Aorta (tissue), 5 donors: ENCODE measurements at regions not wholly inside any gene's neighbourhood (a gene's known extent, or its start where the extent isn't known, plus 50 kb on each side); places are given as distances from the start of the nearest gene placed in this dataset.

ENCODE experiments used
- ATAC-seq: fragments of 200-7000 bp; cut with Tn5 transposase; one replicate; pipeline ENCODE4 v1.9.1; 2022; ENCODE audit warnings: moderate library complexity; ENCODE audit not compliant: low FRiP score
- DNase-seq, 2 donors: peaks; one replicate each; pipeline ENCODE4 v3.0.0-alpha.2; 2020
- H3K27ac ChIP-seq, 2 donors: one replicate each; pipeline ENCODE4 v1.5.1; 2013; ENCODE audit warnings: low read length in 2 of 2, mild to moderate bottlenecking in 2 of 2, moderate library complexity in 2 of 2, control low read depth in 1 of 2, inconsistent platforms in 1 of 2, low read depth in 1 of 2
- H3K27me3 ChIP-seq, 2 donors: one replicate each; pipeline ENCODE4 v1.6.1; 2013; ENCODE audit warnings: control low read depth in 1 of 2, low read length in 1 of 2, mild to moderate bottlenecking in 1 of 2, moderate library complexity in 1 of 2; ENCODE audit not compliant: insufficient read depth in 2 of 2, control insufficient read depth in 1 of 2
- H3K36me3 ChIP-seq, 2 donors: one replicate each; pipeline ENCODE4 v1.6.1; 2013; ENCODE audit warnings: control low read depth in 1 of 2, low read length in 1 of 2, mild to moderate bottlenecking in 1 of 2; ENCODE audit not compliant: insufficient read depth in 2 of 2, control insufficient read depth in 1 of 2
- H3K4me1 ChIP-seq, 2 donors: one replicate each; pipeline ENCODE4 v1.6.1; 2013; ENCODE audit warnings: low read length in 2 of 2, control low read depth in 1 of 2, mild to moderate bottlenecking in 1 of 2, moderate library complexity in 1 of 2; ENCODE audit not compliant: insufficient read depth in 2 of 2, control insufficient read depth in 1 of 2
- H3K4me3 ChIP-seq, 2 donors: one replicate each; pipeline ENCODE4 v1.5.1; 2013; ENCODE audit warnings: low read length in 2 of 2, control low read depth in 1 of 2, mild to moderate bottlenecking in 1 of 2
- H3K9me3 ChIP-seq: one replicate; pipeline ENCODE4 v1.6.1; 2013; ENCODE audit warnings: mild to moderate bottlenecking, low read length; ENCODE audit not compliant: control insufficient read depth
- WGBS, 2 donors: extraction: QIAGEN DNeasy Blood & Tissue Kit; methylation state at CpG; one replicate each; pipeline ENCODE4 v1.1.7; 2013; 5-methylcytosine and 5-hydroxymethylcytosine counted together
- intact Hi-C, 2 donors: fragments of 100-400 bp; cut with DNase I; formaldehyde crosslinking; loops; one replicate each; pipeline versions ENCODE4 v1.14.2 to v1.15.0; 2022
- donor health status: healthy with polysubstance abuse.
- donor health status: Bipolar disorder and iron deficiency.
- donor health status: DM: no; HTN: no; CAD: no.
- donor health status: DM: no; HTN: no; CAD: no.
- donor health status: DM: yes; HTN: yes; CAD: no.

GRCh38 chr18:64409511-64409910 lies 260.6 kb upstream of the LINC00305 start:
- Histone ChIP-seq H3K27me3 (no peaks in the 10 kb centered on the region), H3K9me3 (no peaks in the 10 kb centered on the region), H3K4me3 (no peak overlapping the region), H3K36me3 (no peaks in the 10 kb centered on the region), H3K4me1 (no peaks in the 10 kb centered on the region), H3K27ac (no peak overlapping the region)
- DNase-seq (no peak), ATAC-seq (no peak)
- intact Hi-C loops, result no loop called here

- H3K4me1 ChIP-seq, result no peaks in the 10 kb centered on the region
- H3K27me3 ChIP-seq, result no peaks in the 10 kb centered on the region
- no peak for ATAC-seq
- H3K36me3 ChIP-seq, result no peaks in the 10 kb centered on the region
- WGBS, 2 donors, result 79 to 82% methylated on average over 2 of the region's 2 CpGs
- no peaks in the 10 kb centered on the region for H3K9me3 ChIP-seq
- no peak overlapping the region for H3K4me3 ChIP-seq
- H3K27ac ChIP-seq, result no peak overlapping the region
- DNase-seq, result no peak
- intact Hi-C loops, result no loop called here
These were observed 258.7 kb upstream of the LINC00305 start for GRCh38 chr18:64407606-64408005.

GRCh38 chr18:64405161-64405560 lies 256.3 kb upstream of the LINC00305 start:
- no peaks in the 10 kb centered on the region for H3K27me3 ChIP-seq
- DNase-seq (no peak), ATAC-seq (no peak)
- no peak overlapping the region for H3K4me3 ChIP-seq
- no peak overlapping the region for H3K27ac ChIP-seq
- H3K36me3 ChIP-seq, result no peaks in the 10 kb centered on the region
- no peaks in the 10 kb centered on the region for H3K9me3 ChIP-seq
- H3K4me1 ChIP-seq, result no peaks in the 10 kb centered on the region
- 64 to 68% methylated on average over 4 of the region's 4 CpGs for WGBS, 2 donors
- intact Hi-C loops, result no loop called here

- no peak for DNase-seq
- H3K27me3 ChIP-seq, result no peaks in the 10 kb centered on the region
- H3K27ac ChIP-seq, result no peak overlapping the region
- no peaks in the 10 kb centered on the region for H3K4me1 ChIP-seq
- no peak overlapping the region for H3K4me3 ChIP-seq
- H3K36me3 ChIP-seq, result no peaks in the 10 kb centered on the region
- no peaks in the 10 kb centered on the region for H3K9me3 ChIP-seq
- 72 to 79% methylated on average over 2 of the region's 2 CpGs for WGBS, 2 donors
- intact Hi-C loops, result no loop called here
- ATAC-seq, result no peak
These were observed 255.1 kb upstream of the LINC00305 start for GRCh38 chr18:64403784-64404503.

GRCh38 chr18:64402636-64403035 lies 253.7 kb upstream of the LINC00305 start:
- ATAC-seq (no peak), DNase-seq (no peak)
- Histone ChIP-seq H3K27me3 (no peaks in the 10 kb centered on the region), H3K9me3 (no peaks in the 10 kb centered on the region), H3K4me1 (no peaks in the 10 kb centered on the region), H3K27ac (no peak overlapping the region), H3K4me3 (no peak overlapping the region), H3K36me3 (no peaks in the 10 kb centered on the region)
- whole genome bisulfite sequencing, 2 donors, result 2 to 9% methylated on average over 1 of the region's 1 CpG
- intact Hi-C loops, result no loop called here

- intact Hi-C loops, result no loop called here
These were observed 252.6 kb upstream of the LINC00305 start for GRCh38 chr18:64401268-64402060.

GRCh38 chr18:64399566-64399965 lies 250.7 kb upstream of the LINC00305 start:
- H3K9me3 ChIP-seq, result no peaks in the 10 kb centered on the region
- H3K4me1 ChIP-seq, result no peaks in the 10 kb centered on the region
- WGBS, 2 donors, result 72 to 76% methylated on average over 3 of the region's 3 CpGs
- no peaks in the 10 kb centered on the region for H3K27me3 ChIP-seq
- no peak overlapping the region for H3K27ac ChIP-seq
- H3K36me3 ChIP-seq, result no peaks in the 10 kb centered on the region
- DNase-seq, result no peak
- intact Hi-C loops, result no loop called here
- H3K4me3 ChIP-seq, result no peak overlapping the region
- no peak for ATAC-seq

More at GRCh38 chr18:64401268-64402060, 252.6 kb upstream of the LINC00305 start:
- ATAC-seq (no peak), DNase-seq (no peak)
- H3K36me3 ChIP-seq, result no peaks in the 10 kb centered on the region
- H3K4me3 ChIP-seq, result no peak overlapping the region
- H3K4me1 ChIP-seq, result no peaks in the 10 kb centered on the region
- H3K27me3 ChIP-seq, result no peaks in the 10 kb centered on the region
- no peak overlapping the region for H3K27ac ChIP-seq
- H3K9me3 ChIP-seq, result no peaks in the 10 kb centered on the region
- WGBS, 2 donors, result 73% methylated on average over 1 of the region's 1 CpG

GRCh38 chr18:64398320-64398719 lies 249.4 kb upstream of the LINC00305 start:
- intact Hi-C loops, result no loop called here
- H3K27me3 ChIP-seq, result no peaks in the 10 kb centered on the region
- DNase-seq (no peak), ATAC-seq (no peak)
- no peaks in the 10 kb centered on the region for H3K36me3 ChIP-seq
- 73 to 78% methylated on average over 1 of the region's 1 CpG for WGBS, 2 donors
- no peak overlapping the region for H3K4me3 ChIP-seq
- no peaks in the 10 kb centered on the region for H3K9me3 ChIP-seq
- H3K4me1 ChIP-seq, result no peaks in the 10 kb centered on the region
- no peak overlapping the region for H3K27ac ChIP-seq

GRCh38 chr18:64392202-64392601 lies 243.3 kb upstream of the LINC00305 start:
- intact Hi-C loops, result no loop called here
- no peaks in the 10 kb centered on the region for H3K27me3 ChIP-seq
- ATAC-seq (no peak), DNase-seq (no peak)
- H3K36me3 ChIP-seq, result no peaks in the 10 kb centered on the region
- H3K9me3 ChIP-seq, result no peaks in the 10 kb centered on the region
- H3K4me1 ChIP-seq, result no peaks in the 10 kb centered on the region
- H3K27ac ChIP-seq, result no peak overlapping the region
- no peak overlapping the region for H3K4me3 ChIP-seq
- 29 to 40% methylated on average over 1 of the region's 1 CpG for WGBS, 2 donors
